H1 (cell line): ENCODE measurements at regions not wholly inside any gene's neighbourhood (a gene's known extent, or its start where the extent isn't known, plus 50 kb on each side); places are given as distances from the start of the nearest gene placed in this dataset.

Experiments
- CHD7 ChIP-seq: fragments of 300-600 bp; sonication (generic); IDR thresholded peaks from 2 replicates; pipeline ENCODE4 v1.7.1; 2012; ENCODE audit warnings: low read length, moderate library complexity, mild to moderate bottlenecking, inconsistent platforms; ENCODE audit not compliant: insufficient replicate concordance
- KDM5A ChIP-seq: fragments of 200-600 bp; IDR thresholded peaks from 2 replicates; pipeline ENCODE4 v1.7.1; 2012; ENCODE audit warnings: mild to moderate bottlenecking, low read length, inconsistent platforms, mixed read lengths
- PHF8 ChIP-seq: fragments of 200-600 bp; sonication (generic); conservative IDR thresholded peaks from 2 replicates; pipeline ENCODE4 v1.7.1; 2012; ENCODE audit warnings: low read depth, mild to moderate bottlenecking, inconsistent platforms, low read length, moderate library complexity

- no peak for TF ChIP-seq CHD7
- no peak for TF ChIP-seq PHF8
- no peak for TF ChIP-seq KDM5A
Observed at GRCh38 chr13:89465366-89465765, 1794.2 kb downstream of the SLITRK5 start (continued).
